Stimulated activated naive CD8-positive, alpha-beta T cell treated with anti-CD3 and anti-CD28 coated beads, Interleukin-15, amount 100 ng/mL, for 72 hours (primary cell): ENCODE measurements at regions not wholly inside any gene's neighbourhood (a gene's known extent, or its start where the extent isn't known, plus 50 kb on each side); places are given as distances from the start of the nearest gene placed in this dataset.

Experiments
- ATAC-seq: fragments of 150-1000 bp; cut with Tn5 transposase; 2 replicates; pipeline ENCODE4 v1.10.0; 2021; ENCODE audit warnings: mild to moderate bottlenecking, moderate library complexity
- DNase-seq, 2 donors: peaks; one replicate each; pipeline ENCODE4 v3.0.0; 2021 to 2022
- H3K27ac Mint-ChIP-seq, 2 donors: one replicate each; pipeline ENCODE4 v1.8.0; 2022; ENCODE audit warnings: mild to moderate bottlenecking in 2 of 2, mixed read lengths in 2 of 2, moderate library complexity in 2 of 2
- H3K27me3 Mint-ChIP-seq: one replicate; pipeline ENCODE4 v1.8.0; 2022; ENCODE audit warnings: mixed read lengths
- H3K4me1 Mint-ChIP-seq: one replicate; pipeline ENCODE4 v1.8.0; 2022; ENCODE audit warnings: mild to moderate bottlenecking, mixed read lengths
- H3K4me3 Mint-ChIP-seq, 2 donors: one replicate each; pipeline ENCODE4 v1.8.0; 2022; ENCODE audit warnings: mild to moderate bottlenecking in 2 of 2, mixed read lengths in 2 of 2, moderate library complexity in 1 of 2
- H3K9me3 Mint-ChIP-seq, 2 donors: one replicate each; pipeline ENCODE4 v1.8.0; 2022; ENCODE audit warnings: mixed read lengths in 2 of 2

GRCh38 chr4:185966997-185967775, 101.8 kb upstream of the TLR3 start:
- H3K4me3 Mint-ChIP-seq = no peak overlapping the region
- DNase-seq (no peak), ATAC-seq (no peak)
- no peaks in the 10 kb centered on the region for H3K4me1 Mint-ChIP-seq
- H3K27me3 Mint-ChIP-seq = no peaks in the 10 kb centered on the region
- H3K9me3 Mint-ChIP-seq = no peaks in the 10 kb centered on the region
- no peak overlapping the region for H3K27ac Mint-ChIP-seq

GRCh38 chr4:185969657-185970056, 99.3 kb upstream of the TLR3 start:
- no peaks in the 10 kb centered on the region for H3K9me3 Mint-ChIP-seq

GRCh38 chr4:185987961-185988627, 80.9 kb upstream of the TLR3 start:
- Mint-ChIP-seq H3K27ac (no peak overlapping the region), H3K27me3 (no peaks in the 10 kb centered on the region), H3K9me3 (peaks cover 6 to 14% of the 10 kb centered on the region in 2 donors), H3K4me1 (no peaks in the 10 kb centered on the region), H3K4me3 (no peak overlapping the region)
- no peak for ATAC-seq
- no peak for DNase-seq

More at GRCh38 chr4:185969657-185970056, 99.3 kb upstream of the TLR3 start:
- H3K27ac Mint-ChIP-seq = no peak overlapping the region
- no peaks in the 10 kb centered on the region for H3K27me3 Mint-ChIP-seq
- no peak for ATAC-seq
- no peaks in the 10 kb centered on the region for H3K4me1 Mint-ChIP-seq
- H3K4me3 Mint-ChIP-seq = no peak overlapping the region
- DNase-seq = no peak

- no peaks in the 10 kb centered on the region for H3K9me3 Mint-ChIP-seq
- DNase-seq (no peak), ATAC-seq (no peak)
- H3K27me3 Mint-ChIP-seq = no peaks in the 10 kb centered on the region
- H3K4me1 Mint-ChIP-seq = no peaks in the 10 kb centered on the region
- no peak overlapping the region for H3K27ac Mint-ChIP-seq
- H3K4me3 Mint-ChIP-seq = no peak overlapping the region
Measured at GRCh38 chr4:185991770-185992169, 77.2 kb upstream of the TLR3 start.

GRCh38 chr4:185992585-185992984, 76.4 kb upstream of the TLR3 start:
- no peak overlapping the region for H3K27ac Mint-ChIP-seq
- no peaks in the 10 kb centered on the region for H3K9me3 Mint-ChIP-seq
- no peak for ATAC-seq
- H3K27me3 Mint-ChIP-seq = no peaks in the 10 kb centered on the region
- H3K4me3 Mint-ChIP-seq = no peak overlapping the region
- H3K4me1 Mint-ChIP-seq = no peaks in the 10 kb centered on the region
- DNase-seq = no peak

GRCh38 chr4:185993328-185993973, 75.5 kb upstream of the TLR3 start:
- H3K4me1 Mint-ChIP-seq = no peaks in the 10 kb centered on the region
- no peak overlapping the region for H3K4me3 Mint-ChIP-seq
- H3K27me3 Mint-ChIP-seq = no peaks in the 10 kb centered on the region
- no peaks in the 10 kb centered on the region for H3K9me3 Mint-ChIP-seq
- ATAC-seq (no peak), DNase-seq (no peak)
- no peak overlapping the region for H3K27ac Mint-ChIP-seq

- no peaks in the 10 kb centered on the region for H3K4me1 Mint-ChIP-seq
- H3K4me3 Mint-ChIP-seq = no peak overlapping the region
- no peaks in the 10 kb centered on the region for H3K9me3 Mint-ChIP-seq
- DNase-seq (no peak), ATAC-seq (no peak)
- H3K27ac Mint-ChIP-seq = no peak overlapping the region
- no peaks in the 10 kb centered on the region for H3K27me3 Mint-ChIP-seq
Measured at GRCh38 chr4:185994750-185995149, 74.2 kb upstream of the TLR3 start.

- Mint-ChIP-seq H3K27me3 (no peaks in the 10 kb centered on the region), H3K9me3 (no peaks in the 10 kb centered on the region), H3K27ac (no peak overlapping the region), H3K4me3 (no peak overlapping the region), H3K4me1 (no peaks in the 10 kb centered on the region)
- ATAC-seq = no peak
- no peak for DNase-seq
Measured at GRCh38 chr4:185995665-185996064, 73.3 kb upstream of the TLR3 start.

- no peak for ATAC-seq
- no peak for DNase-seq
- Mint-ChIP-seq H3K4me1 (no peaks in the 10 kb centered on the region), H3K27me3 (no peaks in the 10 kb centered on the region), H3K4me3 (no peak overlapping the region), H3K9me3 (no peaks in the 10 kb centered on the region), H3K27ac (no peak overlapping the region)
Measured at GRCh38 chr4:185997296-185997695, 71.7 kb upstream of the TLR3 start.

- ATAC-seq = no peak
Measured at GRCh38 chr4:185998791-185999190, 70.2 kb upstream of the TLR3 start.

GRCh38 chr4:185999207-185999606, 69.7 kb upstream of the TLR3 start:
- H3K27me3 Mint-ChIP-seq = no peaks in the 10 kb centered on the region
- DNase-seq (no peak), ATAC-seq (no peak)
- H3K4me3 Mint-ChIP-seq = no peak overlapping the region
- no peak overlapping the region for H3K27ac Mint-ChIP-seq
- no peaks in the 10 kb centered on the region for H3K4me1 Mint-ChIP-seq
- no peaks in the 10 kb centered on the region for H3K9me3 Mint-ChIP-seq

More at GRCh38 chr4:185998791-185999190, 70.2 kb upstream of the TLR3 start:
- Mint-ChIP-seq H3K27ac (no peak overlapping the region), H3K4me1 (no peaks in the 10 kb centered on the region), H3K9me3 (no peaks in the 10 kb centered on the region), H3K4me3 (no peak overlapping the region), H3K27me3 (no peaks in the 10 kb centered on the region)
- no peak for DNase-seq

- Mint-ChIP-seq H3K4me1 (no peaks in the 10 kb centered on the region), H3K27ac (no peak overlapping the region), H3K4me3 (no peak overlapping the region), H3K9me3 (no peaks in the 10 kb centered on the region), H3K27me3 (no peaks in the 10 kb centered on the region)
- ATAC-seq = no peak
- no peak for DNase-seq
Measured at GRCh38 chr4:186002853-186003252, 66.1 kb upstream of the TLR3 start.

GRCh38 chr4:186003746-186004145, 65.2 kb upstream of the TLR3 start:
- no peak for ATAC-seq
- H3K9me3 Mint-ChIP-seq = no peaks in the 10 kb centered on the region

GRCh38 chr4:186008057-186008456, 60.9 kb upstream of the TLR3 start:
- ATAC-seq (no peak), DNase-seq (no peak)
- H3K27ac Mint-ChIP-seq = no peak overlapping the region
- H3K4me3 Mint-ChIP-seq = no peak overlapping the region
- H3K4me1 Mint-ChIP-seq = no peaks in the 10 kb centered on the region
- no peaks in the 10 kb centered on the region for H3K9me3 Mint-ChIP-seq
- peaks cover 7% of the 10 kb centered on the region for H3K27me3 Mint-ChIP-seq

More at GRCh38 chr4:186003746-186004145, 65.2 kb upstream of the TLR3 start:
- Mint-ChIP-seq H3K4me1 (no peaks in the 10 kb centered on the region), H3K27me3 (peaks cover 3% of the 10 kb centered on the region), H3K27ac (no peak overlapping the region), H3K4me3 (no peak overlapping the region)
- DNase-seq = no peak

GRCh38 chr4:186009976-186010375, 59.0 kb upstream of the TLR3 start:
- Mint-ChIP-seq H3K27ac (no peak overlapping the region), H3K9me3 (no peaks in the 10 kb centered on the region), H3K27me3 (peaks cover 8% of the 10 kb centered on the region), H3K4me1 (no peaks in the 10 kb centered on the region), H3K4me3 (no peak overlapping the region)
- ATAC-seq (no peak), DNase-seq (no peak)

- no peaks in the 10 kb centered on the region for H3K4me1 Mint-ChIP-seq
- H3K9me3 Mint-ChIP-seq = no peaks in the 10 kb centered on the region
- no peak overlapping the region for H3K4me3 Mint-ChIP-seq
- no peak for DNase-seq
- no peak for ATAC-seq
- H3K27ac Mint-ChIP-seq = no peak overlapping the region
- H3K27me3 Mint-ChIP-seq = peaks cover 15% of the 10 kb centered on the region
Measured at GRCh38 chr4:186010821-186011220, 58.1 kb upstream of the TLR3 start.
